ENCODE measurements at regions not wholly inside any gene's neighbourhood (a gene's known extent, or its start where the extent isn't known, plus 50 kb on each side); places are given as distances from the start of the nearest gene placed in this dataset.
"Not testable (repeated sequence)": the region's sequence is repeated elsewhere in the genome, so short reads cannot be mapped to it uniquely, and the experiment has no call there.

- H3K4me3 ChIP-seq: no peak overlapping the region
- H3K27ac ChIP-seq: peak overlapping the region in 1 of 21 experiments; percentile 7
Observed at GRCh38 chr5:145471831-145472612, 363.1 kb downstream of the PRELID2 start.

GRCh38 chr5:145471026-145471425, 364.1 kb downstream of the PRELID2 start:
- H3K27ac ChIP-seq: no peak overlapping the region
- H3K4me3 ChIP-seq: no peak overlapping the region

GRCh38 chr5:145470396-145470979, 364.7 kb downstream of the PRELID2 start:
- Histone ChIP-seq H3K4me3 (no peak overlapping the region), H3K27ac (no peak overlapping the region)

- no peak overlapping the region for H3K27ac ChIP-seq
- no peak overlapping the region for H3K4me3 ChIP-seq
Observed at GRCh38 chr5:145467446-145467845, 367.7 kb downstream of the PRELID2 start.

GRCh38 chr5:145466533-145466932, 368.6 kb downstream of the PRELID2 start:
- no peak overlapping the region for H3K4me3 ChIP-seq
- H3K27ac ChIP-seq: no peak overlapping the region

GRCh38 chr5:145465474-145466263, 369.5 kb downstream of the PRELID2 start:
- Histone ChIP-seq H3K27ac (no peak overlapping the region), H3K4me3 (no peak overlapping the region)

GRCh38 chr5:145464171-145464570, 371.0 kb downstream of the PRELID2 start:
- H3K4me3 ChIP-seq: no peak overlapping the region
- no peak overlapping the region for H3K27ac ChIP-seq

GRCh38 chr5:145463634-145464033, 371.5 kb downstream of the PRELID2 start:
- H3K27ac ChIP-seq: no peak overlapping the region
- no peak overlapping the region for H3K4me3 ChIP-seq

- no peak overlapping the region for H3K27ac ChIP-seq
- H3K4me3 ChIP-seq: no peak overlapping the region
Observed at GRCh38 chr5:145462525-145462924, 372.6 kb downstream of the PRELID2 start.

GRCh38 chr5:145450286-145450885, 384.8 kb downstream of the PRELID2 start:
- no peak overlapping the region for H3K27ac ChIP-seq

GRCh38 chr5:145449794-145450193, 385.3 kb downstream of the PRELID2 start:
- no peak overlapping the region for H3K27ac ChIP-seq

More at GRCh38 chr5:145450286-145450885, 384.8 kb downstream of the PRELID2 start:
- H3K4me3 ChIP-seq: no peak overlapping the region

GRCh38 chr5:145446875-145447274, 388.3 kb downstream of the PRELID2 start:
- H3K27ac ChIP-seq, H3K4me3 ChIP-seq: not testable (repeated sequence)

More at GRCh38 chr5:145449794-145450193, 385.3 kb downstream of the PRELID2 start:
- H3K4me3 ChIP-seq: no peak overlapping the region

GRCh38 chr5:145446412-145446811, 388.7 kb downstream of the PRELID2 start:
- H3K27ac ChIP-seq: no peak overlapping the region
- H3K4me3 ChIP-seq: no peak overlapping the region

- no peak overlapping the region for H3K27ac ChIP-seq
- no peak overlapping the region for H3K4me3 ChIP-seq
Observed at GRCh38 chr5:145445027-145445426, 390.1 kb downstream of the PRELID2 start.

GRCh38 chr5:145443964-145444363, 391.2 kb downstream of the PRELID2 start:
- Histone ChIP-seq H3K4me3 (no peak overlapping the region), H3K27ac (no peak overlapping the region)

- Histone ChIP-seq H3K27ac (peak overlapping the region in 3 of 21 experiments; percentile 33 to 51 (median 50)), H3K4me3 (no peak overlapping the region)
Observed at GRCh38 chr5:145443366-145443765, 391.8 kb downstream of the PRELID2 start.

GRCh38 chr5:145442661-145443060, 392.5 kb downstream of the PRELID2 start:
- H3K4me3 ChIP-seq: not testable (repeated sequence)
- H3K27ac ChIP-seq: peak overlapping the region in 1 of 21 experiments; percentile 33

GRCh38 chr5:145441228-145441627, 393.9 kb downstream of the PRELID2 start:
- Histone ChIP-seq H3K4me3 (no peak overlapping the region), H3K27ac (no peak overlapping the region)

GRCh38 chr5:145437627-145438026, 397.5 kb downstream of the PRELID2 start:
- no peak overlapping the region for H3K27ac ChIP-seq
- no peak overlapping the region for H3K4me3 ChIP-seq

GRCh38 chr5:145433077-145433476, 402.1 kb downstream of the PRELID2 start:
- Histone ChIP-seq H3K27ac (no peak overlapping the region), H3K4me3 (no peak overlapping the region)

Data from skin epidermis (tissue), 12 donors.